ENCODE measurements at regions not wholly inside any gene's neighbourhood (a gene's known extent, or its start where the extent isn't known, plus 50 kb on each side); places are given as distances from the start of the nearest gene placed in this dataset.

GRCh38 chrX:15191830-15192229 is 78.1 kb downstream of the ASB9 start:
- WGBS, 2 donors (ENCODE audit: low coverage in 1 of 2) = 67 to 89% methylated on average over 1 of the region's 1 CpG
- no peaks in the 10 kb centered on the region for H3K4me1 ChIP-seq
- H3K27ac ChIP-seq = no peak overlapping the region
- no peak overlapping the region for H3K4me3 ChIP-seq
- no peaks in the 10 kb centered on the region for H3K9me3 ChIP-seq
- no peak for TF ChIP-seq POLR2AphosphoS5 (IDR thresholded peaks at IDR 0.05)
- no peak for TF ChIP-seq POLR2A (IDR thresholded peaks at IDR 0.05)
- no peak for TF ChIP-seq CTCF (IDR thresholded peaks at IDR 0.05)
- TF ChIP-seq EP300 (IDR thresholded peaks at IDR 0.05) = no peak
- no peaks in the 10 kb centered on the region for H3K36me3 ChIP-seq
- H3K27me3 ChIP-seq = no peaks in the 10 kb centered on the region
- no peak for ATAC-seq

- WGBS, 2 donors (ENCODE audit: low coverage in 1 of 2) = 83% methylated on average over 1 of the region's 1 CpG; no CpG with 5 or more reads in 1 of the 2 donors
Observed at GRCh38 chrX:15188039-15188438, 81.8 kb downstream of the ASB9 start.

GRCh38 chrX:15177316-15177715 is 92.6 kb downstream of the ASB9 start:
- TF ChIP-seq POLR2A (IDR thresholded peaks at IDR 0.05) (no peak), EP300 (IDR thresholded peaks at IDR 0.05) (no peak), POLR2AphosphoS5 (IDR thresholded peaks at IDR 0.05) (no peak), CTCF (IDR thresholded peaks at IDR 0.05) (no peak)
- 69 to 93% methylated on average over 3 of the region's 3 CpGs for WGBS, 2 donors (ENCODE audit: low coverage in 1 of 2)
- no peak for ATAC-seq

More at GRCh38 chrX:15188039-15188438, 81.8 kb downstream of the ASB9 start:
- Histone ChIP-seq H3K4me1 (no peaks in the 10 kb centered on the region), H3K27ac (no peak overlapping the region), H3K4me3 (no peak overlapping the region), H3K27me3 (no peaks in the 10 kb centered on the region), H3K36me3 (no peaks in the 10 kb centered on the region), H3K9me3 (no peaks in the 10 kb centered on the region)
- no peak for ATAC-seq
- no peak for TF ChIP-seq POLR2A (IDR thresholded peaks at IDR 0.05)
- TF ChIP-seq POLR2AphosphoS5 (IDR thresholded peaks at IDR 0.05) = no peak
- TF ChIP-seq EP300 (IDR thresholded peaks at IDR 0.05) = no peak
- no peak for TF ChIP-seq CTCF (IDR thresholded peaks at IDR 0.05)

GRCh38 chrX:15173411-15173810 is 96.5 kb downstream of the ASB9 start:
- Histone ChIP-seq H3K4me3 (no peak overlapping the region), H3K4me1 (no peaks in the 10 kb centered on the region), H3K27me3 (no peaks in the 10 kb centered on the region), H3K9me3 (no peaks in the 10 kb centered on the region), H3K27ac (no peak overlapping the region), H3K36me3 (no peaks in the 10 kb centered on the region)
- no peak for ATAC-seq
- 66 to 67% methylated on average over 5 of the region's 5 CpGs for WGBS, 2 donors (ENCODE audit: low coverage in 1 of 2)
- no peak for TF ChIP-seq EP300 (IDR thresholded peaks at IDR 0.05)
- TF ChIP-seq CTCF (IDR thresholded peaks at IDR 0.05) = no peak
- TF ChIP-seq POLR2A (IDR thresholded peaks at IDR 0.05) = no peak
- no peak for TF ChIP-seq POLR2AphosphoS5 (IDR thresholded peaks at IDR 0.05)

More at GRCh38 chrX:15177316-15177715, 92.6 kb downstream of the ASB9 start:
- Histone ChIP-seq H3K27ac (no peak overlapping the region), H3K36me3 (no peaks in the 10 kb centered on the region), H3K9me3 (no peaks in the 10 kb centered on the region), H3K4me1 (no peaks in the 10 kb centered on the region), H3K4me3 (no peak overlapping the region), H3K27me3 (no peaks in the 10 kb centered on the region)

- ATAC-seq = no peak
- H3K4me3 ChIP-seq = no peak overlapping the region
- H3K27ac ChIP-seq = no peak overlapping the region
- WGBS, 2 donors (ENCODE audit: low coverage in 1 of 2) = 20% methylated on average over 1 of the region's 2 CpGs; no CpG with 5 or more reads in 1 of the 2 donors
- H3K27me3 ChIP-seq = no peaks in the 10 kb centered on the region
- TF ChIP-seq POLR2A (IDR thresholded peaks at IDR 0.05) (no peak), EP300 (IDR thresholded peaks at IDR 0.05) (no peak), CTCF (IDR thresholded peaks at IDR 0.05) (no peak), POLR2AphosphoS5 (IDR thresholded peaks at IDR 0.05) (no peak)
- H3K9me3 ChIP-seq = no peaks in the 10 kb centered on the region
- H3K36me3 ChIP-seq = no peaks in the 10 kb centered on the region
- no peaks in the 10 kb centered on the region for H3K4me1 ChIP-seq
Observed at GRCh38 chrX:15170927-15171326, 99.0 kb downstream of the ASB9 start.

All from gastroesophageal sphincter (tissue), 4 donors.